UCSD-AML1 (cell line): ENCODE measurements at regions not wholly inside any gene's neighbourhood (a gene's known extent, or its start where the extent isn't known, plus 50 kb on each side); places are given as distances from the start of the nearest gene placed in this dataset.

Source experiments
- DNase-seq: peaks from one replicate; lab custom pipeline; 2025; ENCODE audit not compliant: unreplicated experiment; lab: John Stamatoyannopoulos, UW

GRCh38 chr12:124633365-124634362 is 66.3 kb upstream of the NCOR2 start:
- DNase-seq = no peak

GRCh38 chr12:124632519-124632984 is 65.1 kb upstream of the NCOR2 start:
- no peak for DNase-seq

- DNase-seq = no peak
These were observed 64.4 kb upstream of the NCOR2 start for GRCh38 chr12:124631681-124632256.

- DNase-seq = no peak
These were observed 63.4 kb upstream of the NCOR2 start for GRCh38 chr12:124630791-124631313.

- DNase-seq = no peak
These were observed 62.5 kb upstream of the NCOR2 start for GRCh38 chr12:124629789-124630480.

GRCh38 chr12:124629117-124629516 is 61.7 kb upstream of the NCOR2 start:
- DNase-seq = no peak

- DNase-seq = no peak
These were observed 60.5 kb upstream of the NCOR2 start for GRCh38 chr12:124627956-124628355.

GRCh38 chr12:124626971-124627411 is 59.6 kb upstream of the NCOR2 start:
- no peak for DNase-seq

- DNase-seq = peak; percentile 81
These were observed 58.7 kb upstream of the NCOR2 start for GRCh38 chr12:124625867-124626675.

GRCh38 chr12:124624823-124625222 is 57.4 kb upstream of the NCOR2 start:
- no peak for DNase-seq

GRCh38 chr12:124623344-124624035 is 56.1 kb upstream of the NCOR2 start:
- no peak for DNase-seq

- DNase-seq = no peak
These were observed 55.4 kb upstream of the NCOR2 start for GRCh38 chr12:124622764-124623163.

- DNase-seq = no peak
These were observed 54.9 kb upstream of the NCOR2 start for GRCh38 chr12:124622331-124622730.

GRCh38 chr12:124621296-124621660 is 53.9 kb upstream of the NCOR2 start:
- DNase-seq = no peak

GRCh38 chr12:124620606-124621295 is 53.3 kb upstream of the NCOR2 start:
- DNase-seq = no peak

- no peak for DNase-seq
These were observed 51.0 kb upstream of the NCOR2 start for GRCh38 chr12:124618291-124618902.

- no peak for DNase-seq
These were observed 50.2 kb upstream of the NCOR2 start for GRCh38 chr12:124617615-124618014.
